ENCODE measurements at regions not wholly inside any gene's neighbourhood (a gene's known extent, or its start where the extent isn't known, plus 50 kb on each side); places are given as distances from the start of the nearest gene placed in this dataset.

DNA sequence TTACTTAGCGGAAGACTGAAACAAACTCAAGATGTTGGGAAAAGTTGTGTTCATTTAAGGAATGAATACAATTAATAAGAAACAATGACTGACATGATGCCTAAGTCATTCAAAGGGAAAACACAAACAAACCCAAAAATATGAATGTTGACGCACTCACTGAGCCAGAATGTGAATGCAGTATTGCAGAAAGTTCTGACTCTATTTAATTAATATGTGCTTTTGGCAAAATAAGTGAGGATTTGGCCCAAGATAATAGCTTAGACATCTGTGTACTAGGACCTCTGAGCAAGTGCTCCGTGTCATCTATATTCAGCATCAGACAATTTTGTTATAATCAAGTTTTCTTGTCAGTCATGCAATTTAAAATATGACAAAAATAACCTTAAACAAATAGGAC lies 1138.8 kb upstream of the NXPH2 start:
- Mint-ChIP-seq H3K4me3 (ENCODE audit: unreplicated experiment) (no peak overlapping the region), H3K9me3 (ENCODE audit: unreplicated experiment) (no peaks in the 10 kb centered on the region), H3K27me3 (ENCODE audit: unreplicated experiment) (no peaks in the 10 kb centered on the region), H3K4me1 (ENCODE audit: low read depth, unreplicated experiment) (peaks cover 24% of the 10 kb centered on the region), H3K27ac (ENCODE audit: unreplicated experiment) (no peak overlapping the region), H3K36me3 (ENCODE audit: unreplicated experiment) (peaks cover 4% of the 10 kb centered on the region)
- TF ChIP-seq, protein P1, sequence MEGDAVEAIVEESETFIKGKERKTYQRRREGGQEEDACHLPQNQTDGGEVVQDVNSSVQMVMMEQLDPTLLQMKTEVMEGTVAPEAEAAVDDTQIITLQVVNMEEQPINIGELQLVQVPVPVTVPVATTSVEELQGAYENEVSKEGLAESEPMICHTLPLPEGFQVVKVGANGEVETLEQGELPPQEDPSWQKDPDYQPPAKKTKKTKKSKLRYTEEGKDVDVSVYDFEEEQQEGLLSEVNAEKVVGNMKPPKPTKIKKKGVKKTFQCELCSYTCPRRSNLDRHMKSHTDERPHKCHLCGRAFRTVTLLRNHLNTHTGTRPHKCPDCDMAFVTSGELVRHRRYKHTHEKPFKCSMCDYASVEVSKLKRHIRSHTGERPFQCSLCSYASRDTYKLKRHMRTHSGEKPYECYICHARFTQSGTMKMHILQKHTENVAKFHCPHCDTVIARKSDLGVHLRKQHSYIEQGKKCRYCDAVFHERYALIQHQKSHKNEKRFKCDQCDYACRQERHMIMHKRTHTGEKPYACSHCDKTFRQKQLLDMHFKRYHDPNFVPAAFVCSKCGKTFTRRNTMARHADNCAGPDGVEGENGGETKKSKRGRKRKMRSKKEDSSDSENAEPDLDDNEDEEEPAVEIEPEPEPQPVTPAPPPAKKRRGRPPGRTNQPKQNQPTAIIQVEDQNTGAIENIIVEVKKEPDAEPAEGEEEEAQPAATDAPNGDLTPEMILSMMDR (IDR thresholded peaks at IDR 0.05; ENCODE audit: partially characterized antibody, unreplicated experiment), result no peak
- DNase-seq, result no peak

DNA sequence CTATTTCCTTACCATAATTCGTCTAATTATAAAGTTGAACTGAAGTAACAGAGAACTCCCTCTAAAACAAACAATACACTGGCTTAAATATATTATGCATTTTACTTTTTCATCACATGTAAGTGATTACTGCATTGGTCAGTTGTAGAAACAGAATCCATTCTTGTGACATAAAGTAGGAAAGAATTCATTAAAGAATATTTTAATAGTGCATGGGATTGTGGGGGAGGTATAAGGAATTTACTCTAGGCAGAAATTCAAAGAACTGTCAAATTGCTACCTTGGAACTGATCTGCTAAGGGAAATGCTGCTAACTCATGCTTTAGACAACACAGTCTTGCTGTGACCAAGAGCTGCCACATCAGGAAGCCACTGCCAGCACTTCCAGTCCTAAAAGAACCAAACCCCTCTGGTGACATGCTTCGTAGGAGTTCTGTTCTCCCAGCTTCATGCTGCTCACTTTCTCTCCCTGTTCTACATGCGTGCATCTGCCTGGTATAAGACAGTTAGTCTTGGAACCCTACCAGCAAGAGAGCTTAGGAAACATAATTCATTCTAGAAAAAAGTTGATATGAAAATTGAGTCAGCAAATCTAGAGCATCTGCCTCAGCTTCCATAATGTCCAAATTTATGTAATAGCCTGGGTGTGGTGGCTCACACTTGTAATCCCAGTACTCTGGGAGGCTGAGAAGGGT lies 1137.6 kb upstream of the NXPH2 start:
- peaks cover 24% of the 10 kb centered on the region for H3K4me1 Mint-ChIP-seq (ENCODE audit: low read depth, unreplicated experiment)
- H3K9me3 Mint-ChIP-seq (ENCODE audit: unreplicated experiment), result no peaks in the 10 kb centered on the region
- no peak overlapping the region for H3K4me3 Mint-ChIP-seq (ENCODE audit: unreplicated experiment)
- TF ChIP-seq, protein P1 (IDR thresholded peaks at IDR 0.05; ENCODE audit: partially characterized antibody, unreplicated experiment), result no peak
- DNase-seq, result no peak
- no peak overlapping the region for H3K27ac Mint-ChIP-seq (ENCODE audit: unreplicated experiment)
- no peaks in the 10 kb centered on the region for H3K27me3 Mint-ChIP-seq (ENCODE audit: unreplicated experiment)
- peaks cover 6% of the 10 kb centered on the region for H3K36me3 Mint-ChIP-seq (ENCODE audit: unreplicated experiment)

DNA sequence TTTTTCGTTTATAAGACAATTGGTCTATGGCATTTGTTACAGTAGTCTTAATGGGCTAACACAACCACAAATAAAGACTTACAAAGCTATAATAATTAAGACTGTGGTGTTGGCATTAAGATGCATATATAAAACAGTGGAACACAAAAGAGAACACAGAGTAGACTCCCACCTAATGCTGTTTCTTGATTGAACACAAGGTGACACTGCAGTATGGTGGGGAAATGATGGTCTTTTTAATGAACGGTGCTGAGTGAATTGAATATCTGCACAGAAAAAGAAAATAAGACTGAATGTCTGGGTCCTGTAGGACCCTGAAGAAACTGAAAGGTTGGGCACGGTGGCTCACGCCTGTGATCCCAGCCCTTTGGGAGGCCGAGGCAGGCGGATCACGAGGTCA lies 1136.6 kb upstream of the NXPH2 start:
- no peaks in the 10 kb centered on the region for H3K27me3 Mint-ChIP-seq (ENCODE audit: unreplicated experiment)

DNA sequence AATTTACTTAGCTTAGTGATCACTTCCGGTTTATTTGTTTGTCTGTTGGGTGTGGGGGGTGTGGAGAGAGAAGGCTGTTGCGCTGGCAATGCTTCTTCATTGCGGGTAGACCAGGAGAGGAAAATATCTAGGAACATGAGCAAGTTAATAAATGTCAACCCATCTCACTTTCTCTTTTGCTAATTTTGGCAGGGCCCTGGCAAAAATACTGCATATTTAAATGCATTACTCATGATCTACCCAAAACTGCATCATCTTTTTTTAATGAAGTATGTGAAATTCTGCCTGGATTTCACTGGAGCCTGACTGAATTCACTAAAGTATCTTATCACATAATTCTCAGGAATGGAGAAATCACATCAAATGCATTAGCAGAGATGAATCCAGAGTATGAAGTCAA lies 1131.0 kb upstream of the NXPH2 start:
- no peaks in the 10 kb centered on the region for H3K4me1 Mint-ChIP-seq (ENCODE audit: low read depth, unreplicated experiment)
- peaks cover 8% of the 10 kb centered on the region for H3K36me3 Mint-ChIP-seq (ENCODE audit: unreplicated experiment)
- H3K27me3 Mint-ChIP-seq (ENCODE audit: unreplicated experiment), result no peaks in the 10 kb centered on the region
- H3K27ac Mint-ChIP-seq (ENCODE audit: unreplicated experiment), result no peak overlapping the region
- no peak for DNase-seq
- H3K9me3 Mint-ChIP-seq (ENCODE audit: unreplicated experiment), result no peaks in the 10 kb centered on the region
- H3K4me3 Mint-ChIP-seq (ENCODE audit: unreplicated experiment), result no peak overlapping the region
- TF ChIP-seq, protein P1 (IDR thresholded peaks at IDR 0.05; ENCODE audit: partially characterized antibody, unreplicated experiment), result no peak

More for the DNA sequence above, 1136.6 kb upstream of the NXPH2 start:
- peaks cover 15% of the 10 kb centered on the region for H3K4me1 Mint-ChIP-seq (ENCODE audit: low read depth, unreplicated experiment)
- TF ChIP-seq, protein P1 (IDR thresholded peaks at IDR 0.05; ENCODE audit: partially characterized antibody, unreplicated experiment), result no peak
- H3K4me3 Mint-ChIP-seq (ENCODE audit: unreplicated experiment), result no peak overlapping the region
- H3K36me3 Mint-ChIP-seq (ENCODE audit: unreplicated experiment), result peaks cover 12% of the 10 kb centered on the region
- no peaks in the 10 kb centered on the region for H3K9me3 Mint-ChIP-seq (ENCODE audit: unreplicated experiment)
- H3K27ac Mint-ChIP-seq (ENCODE audit: unreplicated experiment), result no peak overlapping the region
- no peak for DNase-seq

DNA sequence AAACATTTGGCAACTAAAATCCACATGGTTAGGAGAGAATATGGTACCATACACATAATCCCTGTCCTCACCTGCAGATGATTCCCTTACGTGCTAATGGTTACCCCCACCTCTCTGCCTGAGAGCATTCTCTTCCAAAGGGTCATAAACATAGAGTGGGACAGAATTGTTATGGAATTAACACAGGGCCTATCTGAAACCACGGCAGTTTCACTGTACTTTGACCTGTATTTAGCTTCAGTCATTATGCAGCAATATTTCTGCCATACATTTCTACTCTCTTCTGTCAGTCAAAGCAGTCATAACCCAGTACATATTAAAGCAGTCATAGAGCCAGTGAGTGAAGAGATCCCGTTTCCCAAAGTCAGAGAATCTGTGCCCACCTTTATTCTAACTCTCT lies 1128.9 kb upstream of the NXPH2 start:
- Mint-ChIP-seq H3K4me1 (ENCODE audit: low read depth, unreplicated experiment) (no peaks in the 10 kb centered on the region), H3K4me3 (ENCODE audit: unreplicated experiment) (no peak overlapping the region), H3K27ac (ENCODE audit: unreplicated experiment) (no peak overlapping the region), H3K9me3 (ENCODE audit: unreplicated experiment) (no peaks in the 10 kb centered on the region), H3K36me3 (ENCODE audit: unreplicated experiment) (peaks cover 8% of the 10 kb centered on the region), H3K27me3 (ENCODE audit: unreplicated experiment) (no peaks in the 10 kb centered on the region)
- DNase-seq, result no peak
- TF ChIP-seq, protein P1 (IDR thresholded peaks at IDR 0.05; ENCODE audit: partially characterized antibody, unreplicated experiment), result no peak

All from glutamatergic neuron (in vitro differentiated cells).